GM06990 (cell line): ENCODE measurements at regions not wholly inside any gene's neighbourhood (a gene's known extent, or its start where the extent isn't known, plus 50 kb on each side); places are given as distances from the start of the nearest gene placed in this dataset.

Experiments
- DNase-seq: peaks from one replicate; pipeline ENCODE4 v3.0.0-alpha.2; 2011; ENCODE audit not compliant: insufficient read length; ENCODE audit errors: extremely low read depth
- H3K27me3 ChIP-seq: replicated peaks from 2 replicates; pipeline ENCODE4 v1.6.0; 2011; ENCODE audit warnings: low read length; ENCODE audit not compliant: control insufficient read depth, insufficient read depth
- H3K36me3 ChIP-seq: 2 replicates; pipeline ENCODE4 v1.5.1; 2011; ENCODE audit warnings: low read length; ENCODE audit not compliant: control insufficient read depth, insufficient read depth
- H3K4me3 ChIP-seq: replicated peaks from 2 replicates; pipeline ENCODE4 v1.5.1; 2011; ENCODE audit warnings: low read depth, mild to moderate bottlenecking, control low read depth, low read length
- CTCF ChIP-seq: IDR thresholded peaks from 2 replicates; pipeline ENCODE4 v1.5.1; 2011; ENCODE audit warnings: low read length, control low read depth, mild to moderate bottlenecking, inconsistent platforms; ENCODE audit not compliant: insufficient read depth, poor library complexity, severe bottlenecking

- Histone ChIP-seq H3K27me3 (no peaks in the 10 kb centered on the region), H3K4me3 (no peak overlapping the region), H3K36me3 (no peaks in the 10 kb centered on the region)
- DNase-seq, result no peak
- no peak for TF ChIP-seq CTCF
Measured at GRCh38 chr10:78952686-78953085, 116.1 kb upstream of the ZMIZ1 start.

- Histone ChIP-seq H3K36me3 (no peaks in the 10 kb centered on the region), H3K27me3 (no peaks in the 10 kb centered on the region), H3K4me3 (no peak overlapping the region)
- TF ChIP-seq CTCF, result no peak
- no peak for DNase-seq
Measured at GRCh38 chr10:78953113-78953798, 115.5 kb upstream of the ZMIZ1 start.

- Histone ChIP-seq H3K4me3 (no peak overlapping the region), H3K36me3 (no peaks in the 10 kb centered on the region), H3K27me3 (no peaks in the 10 kb centered on the region)
- TF ChIP-seq CTCF, result no peak
- DNase-seq, result no peak
Measured at GRCh38 chr10:78953799-78954297, 114.9 kb upstream of the ZMIZ1 start.

GRCh38 chr10:78954689-78955088 is 114.1 kb upstream of the ZMIZ1 start:
- TF ChIP-seq CTCF, result no peak
- H3K36me3 ChIP-seq, result no peaks in the 10 kb centered on the region
- no peak overlapping the region for H3K4me3 ChIP-seq
- no peak for DNase-seq
- H3K27me3 ChIP-seq, result no peaks in the 10 kb centered on the region; the same call in 1 of the 2 replicates

GRCh38 chr10:78955206-78955605 is 113.6 kb upstream of the ZMIZ1 start:
- no peaks in the 10 kb centered on the region for H3K36me3 ChIP-seq
- no peak for DNase-seq
- no peaks in the 10 kb centered on the region; the same call in 1 of the 2 replicates for H3K27me3 ChIP-seq
- TF ChIP-seq CTCF, result no peak
- no peak overlapping the region for H3K4me3 ChIP-seq
